Brain pericyte (primary cell): ENCODE measurements at regions not wholly inside any gene's neighbourhood (a gene's known extent, or its start where the extent isn't known, plus 50 kb on each side); places are given as distances from the start of the nearest gene placed in this dataset.

Source experiments
- DNase-seq: peaks from one replicate; pipeline ENCODE4 v3.0.0-alpha.2; 2012; ENCODE audit warnings: low read depth, low spot score

DNA sequence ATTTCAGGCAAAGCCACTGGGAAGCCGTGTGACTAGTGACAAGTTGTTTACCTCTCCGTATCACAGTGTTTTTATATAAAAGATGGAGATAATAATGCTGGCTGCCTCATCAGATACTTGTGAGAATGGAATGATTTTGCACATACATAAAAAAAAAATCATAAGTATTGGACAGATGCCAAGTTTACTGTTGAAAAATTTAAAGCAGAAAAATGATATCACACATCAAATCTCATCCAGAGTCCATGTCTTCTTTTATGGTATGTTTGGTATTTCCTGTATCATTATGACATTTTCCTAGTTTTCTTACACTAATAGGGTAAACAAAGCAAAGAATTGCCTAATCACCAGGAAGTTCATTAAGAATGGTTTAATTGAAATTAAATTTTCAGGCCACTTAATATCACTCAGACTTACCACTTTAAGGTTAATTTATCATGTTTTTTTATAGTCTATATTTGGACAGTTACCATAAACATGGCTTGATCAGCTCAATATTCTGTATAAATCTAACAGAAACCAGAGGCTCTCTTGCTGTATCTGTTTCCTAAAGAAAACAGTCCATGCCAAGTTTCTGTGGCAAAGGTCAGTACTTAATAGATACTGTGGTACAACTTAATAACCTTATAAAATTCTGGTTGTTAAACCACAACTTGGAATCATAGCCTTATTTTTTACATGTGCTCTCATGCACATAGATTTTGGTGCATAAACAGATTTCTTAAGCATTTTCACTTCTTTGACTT, 656.5 kb upstream of the RIOK2 start:
- DNase-seq, result no peak

GRCh38 chr5:97840643-97841042, 657.6 kb upstream of the RIOK2 start:
- no peak for DNase-seq

- DNase-seq, result no peak
Measured at GRCh38 chr5:97842687-97843086, 659.6 kb upstream of the RIOK2 start.

- no peak for DNase-seq
Measured at GRCh38 chr5:97844797-97845196, 661.8 kb upstream of the RIOK2 start.

DNA sequence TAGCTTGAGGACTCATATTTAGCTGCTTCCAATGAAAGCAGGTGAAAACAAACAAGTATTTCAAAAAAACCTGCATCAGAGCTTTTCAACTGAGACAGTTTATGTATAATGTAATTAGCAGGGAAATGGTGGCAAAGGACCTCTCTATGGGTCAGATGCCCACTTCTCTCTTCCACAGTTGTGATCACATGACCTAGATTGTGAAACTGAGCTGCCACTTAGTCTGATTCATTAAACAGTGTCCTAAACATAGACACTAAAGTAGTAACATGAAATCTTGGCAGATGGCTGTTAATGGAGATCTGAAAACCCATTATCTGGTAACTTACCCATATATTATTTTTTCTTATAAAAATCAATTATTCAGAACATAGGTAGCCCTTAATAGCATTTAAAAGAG, 663.6 kb upstream of the RIOK2 start:
- DNase-seq, result no peak

- DNase-seq, result no peak
Measured at GRCh38 chr5:97847920-97848631, 665.0 kb upstream of the RIOK2 start.

DNA sequence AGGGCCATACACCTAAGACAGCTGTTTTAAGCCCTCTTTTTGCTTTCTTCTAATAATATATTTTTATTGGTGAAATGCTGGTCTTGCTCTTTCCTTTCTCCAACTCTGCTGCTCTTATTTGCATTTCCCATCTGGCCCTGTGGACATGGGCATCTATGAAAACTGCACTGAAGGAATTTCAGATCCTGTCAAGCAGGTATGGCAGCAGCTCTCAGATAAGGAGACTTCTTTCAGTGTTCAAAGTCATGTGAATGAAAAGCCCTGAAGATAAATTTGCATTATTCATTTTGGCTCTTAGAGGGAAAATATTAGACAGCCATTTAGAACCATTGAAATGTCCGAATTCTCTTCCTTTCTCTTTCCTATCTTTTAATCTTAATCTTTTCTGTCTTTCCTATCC, 668.0 kb upstream of the RIOK2 start:
- no peak for DNase-seq

DNA sequence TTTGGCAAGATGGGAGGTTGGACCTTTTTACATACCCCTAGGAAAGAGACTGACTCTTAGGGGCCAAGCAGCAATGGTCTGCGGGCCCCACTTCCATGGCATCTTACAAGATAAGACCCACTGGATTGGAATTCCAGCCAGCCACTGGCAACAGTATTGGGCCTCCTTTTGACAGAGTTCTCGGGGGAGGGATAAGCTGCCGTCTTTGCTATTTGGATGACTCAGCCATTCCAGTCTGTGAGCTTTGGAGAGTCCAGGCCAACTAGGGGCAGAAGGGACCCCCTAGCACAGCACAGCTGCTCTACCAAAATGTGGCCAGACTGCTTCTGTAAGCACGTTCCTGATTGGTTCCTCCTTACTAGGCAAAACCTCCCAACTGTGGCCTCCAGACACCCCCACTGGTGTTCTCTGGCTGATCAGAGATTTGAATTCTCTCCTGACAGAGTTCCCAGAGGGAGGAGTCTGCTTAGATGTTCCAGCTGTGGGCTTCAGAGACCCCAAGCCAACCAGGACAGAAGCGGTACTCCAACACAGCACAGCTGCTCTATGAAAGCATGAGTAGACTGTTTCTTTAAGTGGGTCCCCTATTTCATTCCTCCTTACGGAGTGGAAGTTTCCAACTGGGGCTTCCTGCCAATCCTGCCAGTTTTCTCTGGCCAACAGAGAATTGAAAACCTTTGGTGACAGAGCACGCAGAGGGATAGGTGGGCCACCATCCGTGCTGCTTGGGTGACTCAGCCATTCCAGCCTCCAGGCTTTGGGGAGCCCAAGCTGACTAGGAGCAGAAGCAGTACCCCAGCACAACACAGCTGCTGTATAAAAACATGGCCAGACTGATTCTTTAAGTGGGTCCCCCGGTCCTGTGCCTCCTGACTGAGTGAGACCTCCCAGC, 672.1 kb upstream of the RIOK2 start:
- DNase-seq, result no peak

GRCh38 chr5:97874491-97874890, 691.4 kb upstream of the RIOK2 start:
- DNase-seq, result no peak

- no peak for DNase-seq
Measured at GRCh38 chr5:97876272-97876671, 693.2 kb upstream of the RIOK2 start.

DNA sequence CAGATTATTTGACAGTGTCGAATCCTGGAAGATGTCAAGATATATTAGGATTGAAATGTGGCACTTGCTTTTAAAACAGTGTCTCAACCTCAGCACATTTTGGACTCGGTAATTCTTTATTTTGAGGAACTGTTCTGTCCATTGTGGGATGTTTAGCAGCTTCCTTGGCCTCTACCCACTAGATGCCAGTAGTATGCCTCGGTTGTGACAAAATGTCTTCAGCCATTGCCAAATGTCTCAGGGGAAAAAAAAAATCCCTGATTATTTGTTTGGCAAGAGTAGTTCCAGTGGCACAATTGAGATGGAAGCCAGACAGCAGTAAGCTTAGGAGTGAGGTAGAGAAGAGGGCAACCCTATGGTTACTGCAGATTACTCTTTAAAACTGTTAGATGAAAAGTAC, 694.5 kb upstream of the RIOK2 start:
- DNase-seq, result no peak

DNA sequence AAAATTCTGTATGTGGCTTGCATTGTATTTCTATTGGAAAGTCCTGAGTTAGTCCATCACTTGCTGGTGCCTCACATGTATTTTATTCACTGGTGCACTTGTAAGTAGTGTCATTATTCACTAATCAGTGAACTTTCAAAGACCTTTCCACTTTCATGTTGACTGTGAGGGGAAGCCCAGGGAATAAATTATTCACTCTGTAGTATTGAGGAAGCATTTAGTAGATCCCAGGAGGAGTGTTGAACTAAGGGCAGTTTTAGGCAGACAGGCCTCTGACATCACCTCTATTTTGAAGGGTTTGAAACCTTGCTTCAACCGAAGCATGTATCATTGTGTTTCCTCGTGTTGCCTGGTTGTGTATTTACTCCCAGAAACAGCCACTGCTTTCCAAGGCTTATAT, 705.4 kb upstream of the RIOK2 start:
- DNase-seq, result no peak

DNA sequence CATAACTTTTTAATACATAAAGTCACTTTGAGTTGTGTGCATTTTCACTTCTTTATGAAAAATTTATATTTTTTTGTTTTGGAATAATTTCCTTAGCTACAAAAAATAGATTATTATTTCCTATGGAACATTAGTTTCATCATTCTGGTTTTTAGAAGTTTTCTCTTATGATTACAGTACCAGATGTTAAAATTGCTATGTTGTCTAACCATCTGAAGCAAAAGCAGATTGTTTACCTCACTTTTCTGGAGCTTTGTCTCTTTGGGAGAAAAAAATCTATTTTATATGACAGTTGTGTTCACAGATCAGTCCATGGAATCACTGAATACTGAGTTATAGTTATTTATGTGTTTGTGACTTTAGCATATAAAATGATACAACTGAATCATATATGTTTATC, 708.9 kb upstream of the RIOK2 start:
- DNase-seq, result no peak

- DNase-seq, result no peak
Measured at GRCh38 chr5:97903742-97904141, 720.7 kb upstream of the RIOK2 start.

DNA sequence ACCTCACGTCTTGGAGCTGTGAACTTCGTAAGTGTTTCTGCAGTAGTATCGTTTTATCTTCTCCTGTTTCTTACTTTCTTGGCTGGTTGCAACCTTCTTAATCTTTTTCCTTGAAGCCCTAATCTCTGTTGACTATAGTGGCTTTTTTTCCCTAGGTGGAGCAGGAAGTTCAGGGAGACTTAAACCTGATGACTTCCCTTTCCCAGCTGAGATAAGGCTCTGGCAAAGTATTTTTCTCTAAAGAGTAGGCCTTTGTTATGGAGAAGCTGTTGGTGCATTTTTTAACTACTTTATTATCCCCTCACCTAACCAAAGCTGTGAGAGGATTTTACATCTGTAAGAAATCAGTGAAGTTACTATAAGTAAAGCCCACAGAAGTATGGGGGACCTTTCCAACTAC, 723.1 kb upstream of the RIOK2 start:
- DNase-seq, result no peak

- no peak for DNase-seq
Measured at GRCh38 chr5:97907646-97908400, 724.8 kb upstream of the RIOK2 start.

DNA sequence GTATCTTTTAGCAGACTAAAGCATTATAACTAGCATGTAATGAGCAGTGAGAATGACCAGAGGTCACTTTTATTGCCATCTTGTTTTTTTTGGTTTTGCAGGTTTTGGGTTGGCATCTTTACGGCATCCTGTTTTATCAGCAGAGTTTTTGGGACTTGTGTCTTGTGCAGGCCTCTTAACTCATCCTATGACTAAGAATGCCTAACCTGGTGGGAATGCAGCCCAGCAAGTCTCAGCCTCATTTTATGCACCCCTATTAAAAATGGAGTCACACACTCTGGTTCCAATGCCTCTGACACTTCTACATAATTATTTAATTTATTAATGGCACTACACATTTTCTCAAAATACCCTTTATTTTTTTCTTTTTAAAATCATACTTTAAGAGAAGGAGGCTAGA, 726.5 kb upstream of the RIOK2 start:
- DNase-seq, result no peak

DNA sequence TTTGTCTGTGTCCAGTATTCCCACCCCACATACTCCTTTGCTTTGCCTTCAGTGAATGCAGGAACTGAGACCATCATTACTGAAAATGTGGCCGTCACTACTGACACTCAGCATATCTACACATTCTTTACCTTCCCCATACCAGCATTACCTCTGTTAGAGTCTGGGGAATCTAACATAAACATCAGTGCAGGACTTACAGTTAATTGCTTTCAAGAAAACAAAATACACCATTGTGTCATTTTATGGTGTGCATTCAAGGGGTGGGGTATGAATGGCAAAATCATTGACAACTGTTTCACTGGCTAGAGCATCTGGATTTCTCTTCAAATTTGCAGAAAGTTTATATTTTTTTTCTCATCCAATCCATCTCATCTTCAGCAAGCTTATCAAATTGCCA, 731.4 kb upstream of the RIOK2 start:
- DNase-seq, result no peak

- DNase-seq, result no peak
Measured at GRCh38 chr5:97915106-97915505, 732.1 kb upstream of the RIOK2 start.

DNA sequence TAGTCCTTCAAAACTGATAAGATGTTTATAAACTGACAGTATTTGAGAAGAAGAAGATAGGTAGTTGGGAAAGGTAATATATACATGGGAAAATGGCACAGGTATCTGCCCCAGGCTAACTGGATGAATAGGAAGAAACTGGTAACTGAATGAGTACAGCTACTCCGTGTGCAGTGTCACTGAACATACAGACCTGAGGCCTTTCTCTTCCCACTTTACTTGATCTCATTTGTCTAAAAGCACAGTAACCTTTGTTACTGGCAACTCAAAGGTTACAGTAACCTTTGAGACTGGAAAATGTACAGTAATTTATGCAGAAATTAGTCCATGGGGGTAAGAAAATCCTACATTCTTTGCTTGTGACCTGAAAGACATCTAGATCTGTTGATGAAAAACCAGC, 735.0 kb upstream of the RIOK2 start:
- no peak for DNase-seq

GRCh38 chr5:97918620-97919019, 735.6 kb upstream of the RIOK2 start:
- no peak for DNase-seq

- no peak for DNase-seq
Measured at GRCh38 chr5:97919719-97920118, 736.7 kb upstream of the RIOK2 start.
